ENCODE measurements at regions not wholly inside any gene's neighbourhood (a gene's known extent, or its start where the extent isn't known, plus 50 kb on each side); places are given as distances from the start of the nearest gene placed in this dataset.

DNA sequence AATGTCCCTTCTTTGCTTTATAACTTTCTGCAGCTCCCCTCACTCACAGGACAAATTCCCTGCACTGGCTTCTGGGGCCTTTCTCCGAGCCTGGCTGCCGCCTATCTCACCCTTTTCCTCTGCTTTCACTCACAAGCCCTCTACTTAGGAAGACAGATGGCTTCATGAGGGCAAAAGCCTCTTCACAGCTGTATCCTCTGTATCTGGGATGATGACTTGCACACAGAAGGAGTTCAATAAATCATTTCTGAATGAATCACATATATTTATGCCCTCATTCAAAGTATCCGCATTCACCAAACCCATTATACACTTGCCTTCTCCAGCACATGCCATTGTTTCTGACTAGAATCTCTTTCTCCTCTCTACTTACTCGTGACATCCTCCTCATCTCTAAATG, 159.0 kb upstream of the RIPOR2 start:
- TF ChIP-seq FOXM1 (IDR thresholded peaks at IDR 0.05; ENCODE audit: borderline replicate concordance, low read depth) = no peak
- TF ChIP-seq TAF1 (IDR thresholded peaks at IDR 0.05; ENCODE audit: low read depth) = no peak
- TF ChIP-seq, protein P1, sequence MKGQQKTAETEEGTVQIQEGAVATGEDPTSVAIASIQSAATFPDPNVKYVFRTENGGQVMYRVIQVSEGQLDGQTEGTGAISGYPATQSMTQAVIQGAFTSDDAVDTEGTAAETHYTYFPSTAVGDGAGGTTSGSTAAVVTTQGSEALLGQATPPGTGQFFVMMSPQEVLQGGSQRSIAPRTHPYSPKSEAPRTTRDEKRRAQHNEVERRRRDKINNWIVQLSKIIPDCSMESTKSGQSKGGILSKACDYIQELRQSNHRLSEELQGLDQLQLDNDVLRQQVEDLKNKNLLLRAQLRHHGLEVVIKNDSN (IDR thresholded peaks at IDR 0.05) = no peak
- TF ChIP-seq, protein P2, sequence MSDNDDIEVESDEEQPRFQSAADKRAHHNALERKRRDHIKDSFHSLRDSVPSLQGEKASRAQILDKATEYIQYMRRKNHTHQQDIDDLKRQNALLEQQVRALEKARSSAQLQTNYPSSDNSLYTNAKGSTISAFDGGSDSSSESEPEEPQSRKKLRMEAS (IDR thresholded peaks at IDR 0.05) = no peak
- TF ChIP-seq YY1 (IDR thresholded peaks at IDR 0.05; ENCODE audit: low read depth) = no peak
- TF ChIP-seq CEBPB (IDR thresholded peaks at IDR 0.05) = no peak
- TF ChIP-seq, protein P3, sequence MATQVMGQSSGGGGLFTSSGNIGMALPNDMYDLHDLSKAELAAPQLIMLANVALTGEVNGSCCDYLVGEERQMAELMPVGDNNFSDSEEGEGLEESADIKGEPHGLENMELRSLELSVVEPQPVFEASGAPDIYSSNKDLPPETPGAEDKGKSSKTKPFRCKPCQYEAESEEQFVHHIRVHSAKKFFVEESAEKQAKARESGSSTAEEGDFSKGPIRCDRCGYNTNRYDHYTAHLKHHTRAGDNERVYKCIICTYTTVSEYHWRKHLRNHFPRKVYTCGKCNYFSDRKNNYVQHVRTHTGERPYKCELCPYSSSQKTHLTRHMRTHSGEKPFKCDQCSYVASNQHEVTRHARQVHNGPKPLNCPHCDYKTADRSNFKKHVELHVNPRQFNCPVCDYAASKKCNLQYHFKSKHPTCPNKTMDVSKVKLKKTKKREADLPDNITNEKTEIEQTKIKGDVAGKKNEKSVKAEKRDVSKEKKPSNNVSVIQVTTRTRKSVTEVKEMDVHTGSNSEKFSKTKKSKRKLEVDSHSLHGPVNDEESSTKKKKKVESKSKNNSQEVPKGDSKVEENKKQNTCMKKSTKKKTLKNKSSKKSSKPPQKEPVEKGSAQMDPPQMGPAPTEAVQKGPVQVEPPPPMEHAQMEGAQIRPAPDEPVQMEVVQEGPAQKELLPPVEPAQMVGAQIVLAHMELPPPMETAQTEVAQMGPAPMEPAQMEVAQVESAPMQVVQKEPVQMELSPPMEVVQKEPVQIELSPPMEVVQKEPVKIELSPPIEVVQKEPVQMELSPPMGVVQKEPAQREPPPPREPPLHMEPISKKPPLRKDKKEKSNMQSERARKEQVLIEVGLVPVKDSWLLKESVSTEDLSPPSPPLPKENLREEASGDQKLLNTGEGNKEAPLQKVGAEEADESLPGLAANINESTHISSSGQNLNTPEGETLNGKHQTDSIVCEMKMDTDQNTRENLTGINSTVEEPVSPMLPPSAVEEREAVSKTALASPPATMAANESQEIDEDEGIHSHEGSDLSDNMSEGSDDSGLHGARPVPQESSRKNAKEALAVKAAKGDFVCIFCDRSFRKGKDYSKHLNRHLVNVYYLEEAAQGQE (IDR thresholded peaks at IDR 0.05; ENCODE audit: low read depth) = no peak
- no peak for TF ChIP-seq EGR1 (IDR thresholded peaks at IDR 0.05)
- TF ChIP-seq TCF12 (IDR thresholded peaks at IDR 0.05; ENCODE audit: low read depth) = no peak
- TF ChIP-seq CREB1 (IDR thresholded peaks at IDR 0.05; ENCODE audit: low read depth) = no peak
- TF ChIP-seq ZBTB7A (IDR thresholded peaks at IDR 0.05; ENCODE audit: low read depth) = no peak
- no peak for TF ChIP-seq EP300 (IDR thresholded peaks at IDR 0.05; ENCODE audit: borderline replicate concordance)
- TF ChIP-seq NFIC (IDR thresholded peaks at IDR 0.05) = no peak
- TF ChIP-seq RAD21 (IDR thresholded peaks at IDR 0.05; ENCODE audit: low read depth) = no peak
